CD14-positive monocyte (primary cell): ENCODE measurements at regions not wholly inside any gene's neighbourhood (a gene's known extent, or its start where the extent isn't known, plus 50 kb on each side); places are given as distances from the start of the nearest gene placed in this dataset.
A peak's percentile ranks its signal among the peaks of the same experiment; 100 is the strongest.

Source experiments
- DNase-seq, 3 donors: peaks; one replicate each; pipeline ENCODE4 v3.0.0-alpha.2; 2011 to 2022
- H2AFZ ChIP-seq: 2 replicates; pipeline ENCODE4 v1.6.0; 2012; ENCODE audit warnings: mild to moderate bottlenecking, low read depth, low read length, inconsistent platforms; ENCODE audit not compliant: insufficient read depth, poor library complexity, severe bottlenecking
- H3K27ac ChIP-seq, 2 donors: 1 replicate in 1 of 2; 2 replicates in 1 of 2; pipeline ENCODE4 v1.5.1; 2012 to 2013; ENCODE audit warnings: low read length in 2 of 2, control low read depth in 1 of 2, inconsistent platforms in 1 of 2, low read depth in 1 of 2, mild to moderate bottlenecking in 1 of 2
- H3K27me3 ChIP-seq, 2 donors: one replicate each; pipeline versions ENCODE4 v1.6.0 to v1.6.1; 2011 to 2013; ENCODE audit warnings: low read length in 2 of 2; ENCODE audit not compliant: control insufficient read depth in 2 of 2, insufficient read depth in 2 of 2
- H3K36me3 ChIP-seq, 2 donors: replicated peaks in 1 of 2; 1 replicate in 1 of 2; 2 replicates in 1 of 2; pipeline versions ENCODE4 v1.5.1 to v1.6.1; 2012 to 2013; ENCODE audit warnings: low read length in 2 of 2, control low read depth in 1 of 2, inconsistent platforms in 1 of 2, mild to moderate bottlenecking in 1 of 2; ENCODE audit not compliant: insufficient read depth in 2 of 2, control insufficient read depth in 1 of 2
- H3K4me1 ChIP-seq, 2 donors: 1 replicate in 1 of 2; 2 replicates in 1 of 2; pipeline versions ENCODE4 v1.5.1 to v1.6.1; 2012 to 2013; ENCODE audit warnings: low read length in 2 of 2, control low read depth in 1 of 2, inconsistent platforms in 1 of 2, mild to moderate bottlenecking in 1 of 2, moderate library complexity in 1 of 2; ENCODE audit not compliant: insufficient read depth in 2 of 2, control insufficient read depth in 1 of 2
- H3K4me2 ChIP-seq: replicated peaks from 2 replicates; pipeline ENCODE3; 2012; ENCODE audit warnings: low read length, moderate library complexity, mild to moderate bottlenecking; ENCODE audit not compliant: poor library complexity, severe bottlenecking; ENCODE audit errors: extremely low read depth
- H3K4me3 ChIP-seq, 3 experiments: fragments of 200-600 bp in 1 of 3; sonication (generic) in 1 of 3; replicated peaks in 1 of 3; 1 replicate in 2 of 3; 2 replicates in 1 of 3; pipeline ENCODE4 v1.5.1; 2011 to 2013; ENCODE audit warnings: low read length in 3 of 3, mild to moderate bottlenecking in 3 of 3, control low read depth in 2 of 3, low read depth in 2 of 3, inconsistent platforms in 1 of 3, moderate library complexity in 1 of 3
- H3K79me2 ChIP-seq: 2 replicates; pipeline ENCODE4 v1.6.0; 2012; ENCODE audit warnings: mild to moderate bottlenecking, control low read depth, inconsistent platforms, low read length, moderate library complexity; ENCODE audit not compliant: insufficient read depth
- H3K9ac ChIP-seq: 2 replicates; pipeline ENCODE4 v1.6.0; 2017; ENCODE audit warnings: low read length, mild to moderate bottlenecking; ENCODE audit not compliant: insufficient read depth, poor library complexity, severe bottlenecking
- H3K9me3 ChIP-seq, 2 donors: replicated peaks in 1 of 2; 1 replicate in 1 of 2; 2 replicates in 1 of 2; pipeline versions ENCODE4 v1.5.1 to v1.6.1; 2012 to 2013; ENCODE audit warnings: low read length in 2 of 2, control low read depth in 1 of 2; ENCODE audit not compliant: control insufficient read depth in 1 of 2, insufficient read depth in 1 of 2
- H4K20me1 ChIP-seq: 2 replicates; pipeline ENCODE4 v1.6.0; 2012; ENCODE audit warnings: mild to moderate bottlenecking, low read length, control low read depth, moderate library complexity; ENCODE audit not compliant: insufficient read depth
- H3K27ac Mint-ChIP-seq, 7 donors: one replicate each; pipeline ENCODE4 v1.8.0; 2020; ENCODE audit warnings: mild to moderate bottlenecking in 7 of 7, mixed read lengths in 7 of 7, moderate library complexity in 6 of 7, inconsistent platforms in 2 of 7
- H3K27me3 Mint-ChIP-seq, 3 donors: one replicate each; pipeline ENCODE4 v1.8.0; 2021 to 2022; ENCODE audit warnings: low read depth in 3 of 3, mild to moderate bottlenecking in 3 of 3, mixed read lengths in 3 of 3, moderate library complexity in 3 of 3, inconsistent platforms in 1 of 3
- H3K36me3 Mint-ChIP-seq, 2 donors: one replicate each; pipeline ENCODE4 v1.8.0; 2020; ENCODE audit warnings: mixed read lengths in 2 of 2, inconsistent platforms in 1 of 2, mild to moderate bottlenecking in 1 of 2
- H3K4me1 Mint-ChIP-seq: one replicate; pipeline ENCODE4 v1.8.0; 2020; ENCODE audit warnings: mild to moderate bottlenecking, mixed read lengths
- H3K4me3 Mint-ChIP-seq, 2 donors: one replicate each; pipeline ENCODE4 v1.8.0; 2020; ENCODE audit warnings: mild to moderate bottlenecking in 2 of 2, mixed read lengths in 2 of 2, moderate library complexity in 1 of 2
- H3K9me3 Mint-ChIP-seq, 7 donors: one replicate each; pipeline ENCODE4 v1.8.0; 2020 to 2022; ENCODE audit warnings: mixed read lengths in 7 of 7, mild to moderate bottlenecking in 6 of 7, moderate library complexity in 6 of 7, inconsistent platforms in 2 of 7
- CTCF ChIP-seq: fragments of 200-600 bp; IDR thresholded peaks from one replicate; pipeline ENCODE4 v1.8.0; 2022; ENCODE audit warnings: antibody characterized with exemption, mild to moderate bottlenecking
- WGBS: methylation state at CpG from one replicate; pipeline ENCODE4 v1.1.5; 2013; ENCODE audit warnings: missing lambda C conversion rate; ENCODE audit not compliant: insufficient coverage; 5-methylcytosine and 5-hydroxymethylcytosine counted together
- intact Hi-C, 2 donors: fragments of 100-400 bp; cut with micrococcal nuclease; formaldehyde crosslinking; loops; one replicate each; pipeline versions ENCODE4 v1.15.0 to v1.15.1; 2023

DNA sequence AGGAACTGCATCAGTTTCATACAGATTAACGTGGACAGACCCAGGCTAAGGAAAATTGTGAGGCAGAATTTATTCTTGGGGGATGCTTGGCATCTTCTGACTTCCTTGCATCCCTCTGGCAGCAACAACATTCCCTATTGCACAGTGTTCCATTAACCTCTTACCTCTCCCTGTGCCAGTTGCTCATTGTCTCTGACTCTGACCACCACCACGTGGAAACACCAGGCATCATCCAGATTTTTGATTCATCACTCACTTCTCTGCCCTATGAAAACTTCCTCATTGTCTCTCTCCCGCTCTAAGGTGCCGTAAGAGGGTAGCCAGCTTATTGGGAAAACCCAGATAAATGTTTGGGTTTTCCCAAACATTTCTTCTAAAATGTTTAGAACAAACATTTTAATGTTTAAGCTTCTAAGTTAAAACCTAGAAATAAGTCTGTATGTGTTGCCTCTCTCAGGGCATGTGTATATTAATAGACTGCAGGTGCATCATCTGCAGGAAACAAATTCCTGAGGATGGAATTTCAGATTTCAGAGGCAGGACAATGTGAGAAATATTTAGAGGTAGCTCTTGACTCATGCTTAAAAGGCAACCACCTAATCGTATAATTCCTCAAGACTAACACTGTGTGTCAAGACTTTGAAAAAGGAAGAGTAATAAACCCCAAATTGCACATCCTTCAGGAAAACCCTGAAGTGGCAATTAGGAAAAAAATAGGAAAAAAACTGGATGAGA, 64.5 kb upstream of the SLC35F4 start:
- no peak overlapping the region for H3K4me3 ChIP-seq
- intact Hi-C loops: no loop called here
- H3K4me1 ChIP-seq: no peaks in the 10 kb centered on the region
- DNase-seq: no peak
- peak overlapping the region in 1 of 7 donors; percentile 7 for H3K27ac Mint-ChIP-seq
- H3K4me3 Mint-ChIP-seq: no peak overlapping the region
- H3K4me2 ChIP-seq: no peak overlapping the region
- TF ChIP-seq CTCF: no peak
- H3K27me3 Mint-ChIP-seq: peaks cover 0 to 2% (median 0%) of the 10 kb centered on the region in 3 donors
- no peaks in the 10 kb centered on the region for H4K20me1 ChIP-seq
- no peaks in the 10 kb centered on the region for H3K79me2 ChIP-seq
- peaks cover 0 to 5% (median 1%) of the 10 kb centered on the region in 7 donors for H3K9me3 Mint-ChIP-seq
- 57% methylated on average over 1 of the region's 5 CpGs for WGBS
- H3K36me3 Mint-ChIP-seq: no peaks in the 10 kb centered on the region
- H2AFZ ChIP-seq: no peak overlapping the region
- H3K36me3 ChIP-seq: no peaks in the 10 kb centered on the region
- peaks cover 5% of the 10 kb centered on the region for H3K4me1 Mint-ChIP-seq
- H3K9ac ChIP-seq: no peak overlapping the region
- peaks cover 0 to 5% of the 10 kb centered on the region in 2 donors for H3K9me3 ChIP-seq
- no peak overlapping the region for H3K27ac ChIP-seq
- no peaks in the 10 kb centered on the region for H3K27me3 ChIP-seq

GRCh38 chr14:57928732-57929131, 62.8 kb upstream of the SLC35F4 start:
- intact Hi-C loops: no loop called here
- Histone ChIP-seq H3K27me3 (no peaks in the 10 kb centered on the region), H3K27ac (no peak overlapping the region), H3K4me3 (no peak overlapping the region), H4K20me1 (no peaks in the 10 kb centered on the region), H3K36me3 (no peaks in the 10 kb centered on the region), H3K4me1 (no peaks in the 10 kb centered on the region), H3K9ac (no peak overlapping the region), H3K4me2 (no peak overlapping the region), H2AFZ (no peak overlapping the region), H3K79me2 (no peaks in the 10 kb centered on the region), H3K9me3 (peaks cover 5 to 12% of the 10 kb centered on the region in 2 donors)
- Mint-ChIP-seq H3K9me3 (peaks cover 3 to 14% (median 8%) of the 10 kb centered on the region in 7 donors), H3K27ac (no peak overlapping the region), H3K4me1 (peaks cover 5% of the 10 kb centered on the region), H3K4me3 (no peak overlapping the region), H3K36me3 (no peaks in the 10 kb centered on the region), H3K27me3 (peaks cover 0 to 2% (median 0%) of the 10 kb centered on the region in 3 donors)
- WGBS: no CpG with 5 or more reads among the region's 1 CpG
- DNase-seq: no peak
- no peak for TF ChIP-seq CTCF
